Fibroblast of lung (primary cell): ENCODE measurements at regions not wholly inside any gene's neighbourhood (a gene's known extent, or its start where the extent isn't known, plus 50 kb on each side); places are given as distances from the start of the nearest gene placed in this dataset.
A peak's percentile ranks its signal among the peaks of the same experiment; 100 is the strongest.

ENCODE experiments used
- DNase-seq, 2 donors: peaks; one replicate each; pipeline versions ENCODE4 v3.0.0 to v3.0.0-alpha.2; 2010; ENCODE audit warnings: low read depth in 2 of 2
- H2AFZ ChIP-seq: 2 replicates; pipeline ENCODE4 v1.5.1; 2012; ENCODE audit warnings: low read length, control low read depth, inconsistent platforms
- H3K27ac ChIP-seq: 2 replicates; pipeline ENCODE4 v1.5.1; 2011; ENCODE audit warnings: low read length, control low read depth; ENCODE audit not compliant: insufficient read depth
- H3K27me3 ChIP-seq: 2 replicates; pipeline ENCODE4 v1.5.1; 2011; ENCODE audit warnings: mild to moderate bottlenecking, low read length; ENCODE audit not compliant: control insufficient read depth, insufficient read depth
- H3K36me3 ChIP-seq: 2 replicates; pipeline ENCODE4 v1.5.1; 2011; ENCODE audit warnings: low read length; ENCODE audit not compliant: control insufficient read depth, insufficient read depth
- H3K4me1 ChIP-seq: 2 replicates; pipeline ENCODE4 v1.5.1; 2011; ENCODE audit warnings: low read length; ENCODE audit not compliant: control insufficient read depth, insufficient read depth; ENCODE audit errors: extremely low read depth
- H3K4me2 ChIP-seq: 2 replicates; pipeline ENCODE4 v1.5.1; 2011; ENCODE audit warnings: low read length, control low read depth; ENCODE audit not compliant: insufficient read depth; ENCODE audit errors: extremely low read depth
- H3K4me3 ChIP-seq, 4 experiments: fragments of 200-600 bp in 1 of 4; sonication (generic) in 1 of 4; replicated peaks in 1 of 4; 2 replicates each; pipeline ENCODE4 v1.5.1; 2011 to 2016; ENCODE audit warnings: low read length in 4 of 4, low read depth in 3 of 4, mild to moderate bottlenecking in 3 of 4, control low read depth in 2 of 4, inconsistent platforms in 1 of 4, mixed read lengths in 1 of 4; ENCODE audit not compliant: insufficient read depth in 1 of 4; ENCODE audit errors: control extremely low read depth in 1 of 4
- H3K79me2 ChIP-seq: 2 replicates; pipeline ENCODE4 v1.5.1; 2012; ENCODE audit warnings: mild to moderate bottlenecking, low read length, inconsistent platforms; ENCODE audit not compliant: control insufficient read depth, insufficient read depth
- H3K9ac ChIP-seq: 2 replicates; pipeline ENCODE4 v1.5.1; 2011; ENCODE audit warnings: mild to moderate bottlenecking, low read length, control low read depth; ENCODE audit not compliant: insufficient read depth
- H3K9me3 ChIP-seq: 2 replicates; pipeline ENCODE4 v1.5.1; 2012; ENCODE audit warnings: low read depth, low read length; ENCODE audit not compliant: control insufficient read depth, insufficient read depth
- H4K20me1 ChIP-seq: 2 replicates; pipeline ENCODE4 v1.5.1; 2011; ENCODE audit warnings: low read length; ENCODE audit not compliant: control insufficient read depth, insufficient read depth; ENCODE audit errors: extremely low read depth
- CTCF ChIP-seq, 2 donors: IDR thresholded peaks in 1 of 2; conservative IDR thresholded peaks in 1 of 2; 1 replicate in 1 of 2; 2 replicates in 1 of 2; pipeline ENCODE4 v1.5.1; 2011 to 2012; ENCODE audit warnings: low read length in 2 of 2, control low read depth in 1 of 2, inconsistent platforms in 1 of 2, low read depth in 1 of 2, mild to moderate bottlenecking in 1 of 2
- EZH2 ChIP-seq: IDR thresholded peaks from 2 replicates; pipeline ENCODE4 v1.5.1; 2012; ENCODE audit warnings: low read length, control low read depth, mild to moderate bottlenecking; ENCODE audit errors: missing control alignments

- no peak for DNase-seq
- TF ChIP-seq CTCF (conservative IDR thresholded peaks at IDR 0.05 in 1 of 2, IDR thresholded peaks at IDR 0.05 in 1 of 2; ENCODE audit: low read depth in 1 of 2, low read length in 2 of 2) (no peak), EZH2 (no peak)
- Histone ChIP-seq H3K79me2 (no peaks in the 10 kb centered on the region), H3K4me1 (no peaks in the 10 kb centered on the region), H3K9me3 (no peaks in the 10 kb centered on the region), H3K9ac (no peak overlapping the region), H2AFZ (no peak overlapping the region), H4K20me1 (no peaks in the 10 kb centered on the region), H3K4me2 (no peak overlapping the region), H3K4me3 (no peak overlapping the region), H3K27ac (no peak overlapping the region), H3K36me3 (no peaks in the 10 kb centered on the region), H3K27me3 (no peaks in the 10 kb centered on the region)
Observed at GRCh38 chr12:78447373-78447772, 417.2 kb upstream of the SYT1 start.

- H2AFZ ChIP-seq: no peak overlapping the region
- DNase-seq: no peak
- H3K4me3 ChIP-seq: no peak overlapping the region
- no peaks in the 10 kb centered on the region for H3K4me1 ChIP-seq
- no peak overlapping the region for H3K27ac ChIP-seq
- H3K9ac ChIP-seq: no peak overlapping the region
- no peaks in the 10 kb centered on the region for H3K27me3 ChIP-seq
- TF ChIP-seq CTCF (conservative IDR thresholded peaks at IDR 0.05 in 1 of 2, IDR thresholded peaks at IDR 0.05 in 1 of 2; ENCODE audit: low read depth in 1 of 2, low read length in 2 of 2): no peak
- TF ChIP-seq EZH2: no peak
- no peaks in the 10 kb centered on the region for H3K79me2 ChIP-seq
- no peaks in the 10 kb centered on the region for H3K9me3 ChIP-seq
- no peaks in the 10 kb centered on the region for H3K36me3 ChIP-seq
- no peak overlapping the region for H3K4me2 ChIP-seq
- H4K20me1 ChIP-seq: no peaks in the 10 kb centered on the region
Observed at GRCh38 chr12:78448692-78449091, 415.9 kb upstream of the SYT1 start.

GRCh38 chr12:78455991-78456390, 408.6 kb upstream of the SYT1 start:
- H3K9me3 ChIP-seq: no peaks in the 10 kb centered on the region
- no peak overlapping the region for H3K4me3 ChIP-seq
- no peak overlapping the region for H2AFZ ChIP-seq
- H3K4me1 ChIP-seq: no peaks in the 10 kb centered on the region
- H3K79me2 ChIP-seq: no peaks in the 10 kb centered on the region
- H3K9ac ChIP-seq: no peak overlapping the region
- H3K27me3 ChIP-seq: no peaks in the 10 kb centered on the region
- no peak overlapping the region for H3K27ac ChIP-seq
- H4K20me1 ChIP-seq: no peaks in the 10 kb centered on the region
- peak in 1 of 2 donors; percentile 18 for DNase-seq
- no peak for TF ChIP-seq CTCF (conservative IDR thresholded peaks at IDR 0.05 in 1 of 2, IDR thresholded peaks at IDR 0.05 in 1 of 2; ENCODE audit: low read depth in 1 of 2, low read length in 2 of 2)
- no peak for TF ChIP-seq EZH2
- no peaks in the 10 kb centered on the region for H3K36me3 ChIP-seq
- no peak overlapping the region for H3K4me2 ChIP-seq
